Common myeloid progenitor, CD34-positive (primary cell): ENCODE measurements at regions not wholly inside any gene's neighbourhood (a gene's known extent, or its start where the extent isn't known, plus 50 kb on each side); places are given as distances from the start of the nearest gene placed in this dataset.

Source experiments
- CTCF ChIA-PET: fragments of 350-600 bp; sonication (Branson Sonifier 250); formaldehyde crosslinking; loops from one replicate; lab custom pipeline; 2021; ENCODE audit warnings: antibody characterized with exemption; lab: Charles Lee
- POLR2A ChIA-PET: fragments of 350-600 bp; sonication (Branson Sonifier 250); formaldehyde crosslinking; loops from one replicate; lab custom pipeline; 2021; ENCODE audit warnings: antibody characterized with exemption; lab: Charles Lee
- DNase-seq, 3 donors: peaks; one replicate each; pipeline versions ENCODE4 v3.0.0 to v3.0.0-alpha.2; 2013
- H3K27ac ChIP-seq, 2 experiments: 1 replicate in 1 of 2; 2 replicates in 1 of 2; pipeline ENCODE4 v1.7.0; 2013; ENCODE audit warnings: inconsistent platforms in 2 of 2, low read length in 2 of 2, mild to moderate bottlenecking in 2 of 2, low read depth in 1 of 2, moderate library complexity in 1 of 2; ENCODE audit not compliant: severe bottlenecking in 2 of 2, insufficient read depth in 1 of 2, poor library complexity in 1 of 2
- H3K27me3 ChIP-seq, 5 experiments: replicated peaks in 2 of 5; 1 replicate in 3 of 5; 2 replicates in 2 of 5; pipeline versions ENCODE4 v1.6.1 to v1.7.0; 2013; ENCODE audit warnings: low read length in 4 of 5, mild to moderate bottlenecking in 2 of 5, moderate library complexity in 2 of 5, inconsistent platforms in 1 of 5; ENCODE audit not compliant: insufficient read depth in 5 of 5, control insufficient read depth in 4 of 5
- H3K36me3 ChIP-seq, 4 experiments: 1 replicate in 2 of 4; 2 replicates in 2 of 4; pipeline versions ENCODE4 v1.6.1 to v1.7.0; 2013; ENCODE audit warnings: low read length in 3 of 4, control low read depth in 1 of 4, mild to moderate bottlenecking in 1 of 4; ENCODE audit not compliant: control insufficient read depth in 4 of 4, insufficient read depth in 4 of 4
- H3K4me1 ChIP-seq, 4 experiments: 1 replicate in 3 of 4; 2 replicates in 1 of 4; pipeline versions ENCODE4 v1.6.1 to v1.7.1; 2013; ENCODE audit warnings: low read length in 3 of 4, mild to moderate bottlenecking in 3 of 4, control low read depth in 1 of 4, inconsistent platforms in 1 of 4, moderate library complexity in 1 of 4; ENCODE audit not compliant: control insufficient read depth in 4 of 4, insufficient read depth in 4 of 4; ENCODE audit errors: control extremely low read depth in 1 of 4
- H3K4me3 ChIP-seq, 7 experiments: 1 replicate in 4 of 7; 2 replicates in 3 of 7; pipeline versions ENCODE4 v1.5.1 to v1.7.0; 2013; ENCODE audit warnings: mild to moderate bottlenecking in 7 of 7, low read length in 6 of 7, moderate library complexity in 6 of 7, inconsistent platforms in 2 of 7, low read depth in 2 of 7, control low read depth in 1 of 7; ENCODE audit not compliant: insufficient read depth in 4 of 7, control insufficient read depth in 1 of 7; ENCODE audit errors: extremely low read depth in 1 of 7
- H3K9me3 ChIP-seq, 5 experiments: 1 replicate in 4 of 5; 2 replicates in 1 of 5; pipeline versions ENCODE4 v1.6.1 to v1.7.1; 2013; ENCODE audit warnings: low read length in 4 of 5, mild to moderate bottlenecking in 2 of 5, inconsistent platforms in 1 of 5, low read depth in 1 of 5, moderate library complexity in 1 of 5; ENCODE audit not compliant: control insufficient read depth in 4 of 5, insufficient read depth in 2 of 5; ENCODE audit errors: control extremely low read depth in 1 of 5
- WGBS: methylation state at CpG from one replicate; pipeline ENCODE4 v1.1.5; 2013; ENCODE audit not compliant: insufficient coverage; 5-methylcytosine and 5-hydroxymethylcytosine counted together

- Histone ChIP-seq H3K9me3 (no peaks in the 10 kb centered on the region), H3K4me3 (no peak overlapping the region), H3K27me3 (no peaks in the 10 kb centered on the region), H3K27ac (no peak overlapping the region), H3K4me1 (no peaks in the 10 kb centered on the region), H3K36me3 (no peaks in the 10 kb centered on the region)
- ChIA-PET POLR2A (no interaction called here), CTCF (interaction anchor here (1.0 to 2.1 kb wide), 3 partner anchors 9 to 19 kb away, joined by 3 to 7 read pairs (median 4); no protein-coding TSS in a partner anchor)
- WGBS = 100% methylated on average over 1 of the region's 3 CpGs
- DNase-seq = no peak
Measured at GRCh38 chr5:61614606-61615005, 282.5 kb downstream of the ZSWIM6 start.

- ChIA-PET POLR2A (no interaction called here), CTCF (no interaction called here)
- 100% methylated on average over 2 of the region's 3 CpGs for WGBS
- no peak overlapping the region for H3K4me3 ChIP-seq
- no peak overlapping the region for H3K27ac ChIP-seq
- H3K36me3 ChIP-seq = no peaks in the 10 kb centered on the region
- no peaks in the 10 kb centered on the region for H3K9me3 ChIP-seq
- H3K27me3 ChIP-seq = no peaks in the 10 kb centered on the region
- H3K4me1 ChIP-seq = no peaks in the 10 kb centered on the region
- DNase-seq = no peak
Measured at GRCh38 chr5:61617039-61617438, 285.0 kb downstream of the ZSWIM6 start.

GRCh38 chr5:61617995-61618525 is 286.0 kb downstream of the ZSWIM6 start:
- H3K4me1 ChIP-seq = no peaks in the 10 kb centered on the region
- H3K27me3 ChIP-seq = no peaks in the 10 kb centered on the region
- CTCF ChIA-PET = interaction anchor here (0.6 kb wide), 1 partner anchor 453 kb away, joined by 3 read pairs; no protein-coding TSS in a partner anchor
- WGBS = 100% methylated on average over 1 of the region's 2 CpGs
- POLR2A ChIA-PET = no interaction called here
- H3K9me3 ChIP-seq = no peaks in the 10 kb centered on the region
- no peaks in the 10 kb centered on the region for H3K36me3 ChIP-seq
- H3K27ac ChIP-seq = no peak overlapping the region
- no peak overlapping the region for H3K4me3 ChIP-seq
- no peak for DNase-seq

GRCh38 chr5:61618577-61618976 is 286.5 kb downstream of the ZSWIM6 start:
- WGBS = 100% methylated on average over 4 of the region's 4 CpGs
- H3K4me1 ChIP-seq = no peaks in the 10 kb centered on the region
- H3K4me3 ChIP-seq = no peak overlapping the region
- ChIA-PET CTCF (interaction anchor here (0.6 to 1.5 kb wide), 2 partner anchors 32 to 454 kb away, joined by 3 read pairs; no protein-coding TSS in a partner anchor), POLR2A (no interaction called here)
- no peaks in the 10 kb centered on the region for H3K9me3 ChIP-seq
- no peak for DNase-seq
- no peaks in the 10 kb centered on the region for H3K27me3 ChIP-seq
- no peak overlapping the region for H3K27ac ChIP-seq
- H3K36me3 ChIP-seq = no peaks in the 10 kb centered on the region

- WGBS = 88% methylated on average over 3 of the region's 3 CpGs
- ChIA-PET POLR2A (no interaction called here), CTCF (interaction anchor here (0.6 to 1.5 kb wide), 2 partner anchors 11 to 31 kb away, joined by 3 read pairs; no protein-coding TSS in a partner anchor)
- Histone ChIP-seq H3K4me1 (no peaks in the 10 kb centered on the region), H3K4me3 (no peak overlapping the region), H3K27me3 (no peaks in the 10 kb centered on the region), H3K36me3 (no peaks in the 10 kb centered on the region), H3K27ac (no peak overlapping the region), H3K9me3 (no peaks in the 10 kb centered on the region)
- DNase-seq = no peak
Measured at GRCh38 chr5:61619289-61619688, 287.2 kb downstream of the ZSWIM6 start.

GRCh38 chr5:61619777-61620518 is 287.9 kb downstream of the ZSWIM6 start:
- no peaks in the 10 kb centered on the region for H3K27me3 ChIP-seq
- CTCF ChIA-PET = interaction anchor here (1.0 to 1.5 kb wide), 2 partner anchors 30 to 62 kb away, joined by 3 read pairs; no protein-coding TSS in a partner anchor

GRCh38 chr5:61620699-61621182 is 288.7 kb downstream of the ZSWIM6 start:
- Histone ChIP-seq H3K27ac (no peak overlapping the region), H3K4me1 (peaks cover 0 to 9% (median 5%) of the 10 kb centered on the region in 4 experiments), H3K4me3 (no peak overlapping the region), H3K36me3 (no peaks in the 10 kb centered on the region), H3K27me3 (no peaks in the 10 kb centered on the region), H3K9me3 (no peaks in the 10 kb centered on the region)
- ChIA-PET POLR2A (no interaction called here), CTCF (interaction anchor here (1.0 to 1.2 kb wide), 2 partner anchors 12 to 62 kb away, joined by 3 read pairs; no protein-coding TSS in a partner anchor)
- 92% methylated on average over 3 of the region's 4 CpGs for WGBS
- DNase-seq = no peak

More at GRCh38 chr5:61619777-61620518, 287.9 kb downstream of the ZSWIM6 start:
- POLR2A ChIA-PET = interaction anchor here (0.8 kb wide), 1 partner anchor 15 kb away, joined by 3 read pairs; no protein-coding TSS in a partner anchor
- DNase-seq = no peak
- Histone ChIP-seq H3K27ac (no peak overlapping the region), H3K4me1 (peaks cover 0 to 4% (median 2%) of the 10 kb centered on the region in 4 experiments), H3K9me3 (no peaks in the 10 kb centered on the region), H3K36me3 (no peaks in the 10 kb centered on the region), H3K4me3 (no peak overlapping the region)
- WGBS = 95% methylated on average over 7 of the region's 8 CpGs
